CD14-positive monocyte (primary cell): ENCODE measurements at regions not wholly inside any gene's neighbourhood (a gene's known extent, or its start where the extent isn't known, plus 50 kb on each side); places are given as distances from the start of the nearest gene placed in this dataset.

Experiments
- DNase-seq, 3 donors: peaks; one replicate each; pipeline ENCODE4 v3.0.0-alpha.2; 2011 to 2022
- H2AFZ ChIP-seq: 2 replicates; pipeline ENCODE4 v1.6.0; 2012; ENCODE audit warnings: mild to moderate bottlenecking, low read depth, low read length, inconsistent platforms; ENCODE audit not compliant: insufficient read depth, poor library complexity, severe bottlenecking
- H3K27ac ChIP-seq, 2 donors: 1 replicate in 1 of 2; 2 replicates in 1 of 2; pipeline ENCODE4 v1.5.1; 2012 to 2013; ENCODE audit warnings: low read length in 2 of 2, control low read depth in 1 of 2, inconsistent platforms in 1 of 2, low read depth in 1 of 2, mild to moderate bottlenecking in 1 of 2
- H3K27me3 ChIP-seq, 2 donors: one replicate each; pipeline versions ENCODE4 v1.6.0 to v1.6.1; 2011 to 2013; ENCODE audit warnings: low read length in 2 of 2; ENCODE audit not compliant: control insufficient read depth in 2 of 2, insufficient read depth in 2 of 2
- H3K36me3 ChIP-seq, 2 donors: replicated peaks in 1 of 2; 1 replicate in 1 of 2; 2 replicates in 1 of 2; pipeline versions ENCODE4 v1.5.1 to v1.6.1; 2012 to 2013; ENCODE audit warnings: low read length in 2 of 2, control low read depth in 1 of 2, inconsistent platforms in 1 of 2, mild to moderate bottlenecking in 1 of 2; ENCODE audit not compliant: insufficient read depth in 2 of 2, control insufficient read depth in 1 of 2
- H3K4me1 ChIP-seq, 2 donors: 1 replicate in 1 of 2; 2 replicates in 1 of 2; pipeline versions ENCODE4 v1.5.1 to v1.6.1; 2012 to 2013; ENCODE audit warnings: low read length in 2 of 2, control low read depth in 1 of 2, inconsistent platforms in 1 of 2, mild to moderate bottlenecking in 1 of 2, moderate library complexity in 1 of 2; ENCODE audit not compliant: insufficient read depth in 2 of 2, control insufficient read depth in 1 of 2
- H3K4me2 ChIP-seq: replicated peaks from 2 replicates; pipeline ENCODE3; 2012; ENCODE audit warnings: low read length, moderate library complexity, mild to moderate bottlenecking; ENCODE audit not compliant: poor library complexity, severe bottlenecking; ENCODE audit errors: extremely low read depth
- H3K4me3 ChIP-seq, 3 experiments: fragments of 200-600 bp in 1 of 3; sonication (generic) in 1 of 3; replicated peaks in 1 of 3; 1 replicate in 2 of 3; 2 replicates in 1 of 3; pipeline ENCODE4 v1.5.1; 2011 to 2013; ENCODE audit warnings: low read length in 3 of 3, mild to moderate bottlenecking in 3 of 3, control low read depth in 2 of 3, low read depth in 2 of 3, inconsistent platforms in 1 of 3, moderate library complexity in 1 of 3
- H3K79me2 ChIP-seq: 2 replicates; pipeline ENCODE4 v1.6.0; 2012; ENCODE audit warnings: mild to moderate bottlenecking, control low read depth, inconsistent platforms, low read length, moderate library complexity; ENCODE audit not compliant: insufficient read depth
- H3K9ac ChIP-seq: 2 replicates; pipeline ENCODE4 v1.6.0; 2017; ENCODE audit warnings: low read length, mild to moderate bottlenecking; ENCODE audit not compliant: insufficient read depth, poor library complexity, severe bottlenecking
- H3K9me3 ChIP-seq, 2 donors: replicated peaks in 1 of 2; 1 replicate in 1 of 2; 2 replicates in 1 of 2; pipeline versions ENCODE4 v1.5.1 to v1.6.1; 2012 to 2013; ENCODE audit warnings: low read length in 2 of 2, control low read depth in 1 of 2; ENCODE audit not compliant: control insufficient read depth in 1 of 2, insufficient read depth in 1 of 2
- H4K20me1 ChIP-seq: 2 replicates; pipeline ENCODE4 v1.6.0; 2012; ENCODE audit warnings: mild to moderate bottlenecking, low read length, control low read depth, moderate library complexity; ENCODE audit not compliant: insufficient read depth
- H3K27ac Mint-ChIP-seq, 7 donors: one replicate each; pipeline ENCODE4 v1.8.0; 2020; ENCODE audit warnings: mild to moderate bottlenecking in 7 of 7, mixed read lengths in 7 of 7, moderate library complexity in 6 of 7, inconsistent platforms in 2 of 7
- H3K27me3 Mint-ChIP-seq, 3 donors: one replicate each; pipeline ENCODE4 v1.8.0; 2021 to 2022; ENCODE audit warnings: low read depth in 3 of 3, mild to moderate bottlenecking in 3 of 3, mixed read lengths in 3 of 3, moderate library complexity in 3 of 3, inconsistent platforms in 1 of 3
- H3K36me3 Mint-ChIP-seq, 2 donors: one replicate each; pipeline ENCODE4 v1.8.0; 2020; ENCODE audit warnings: mixed read lengths in 2 of 2, inconsistent platforms in 1 of 2, mild to moderate bottlenecking in 1 of 2
- H3K4me1 Mint-ChIP-seq: one replicate; pipeline ENCODE4 v1.8.0; 2020; ENCODE audit warnings: mild to moderate bottlenecking, mixed read lengths
- H3K4me3 Mint-ChIP-seq, 2 donors: one replicate each; pipeline ENCODE4 v1.8.0; 2020; ENCODE audit warnings: mild to moderate bottlenecking in 2 of 2, mixed read lengths in 2 of 2, moderate library complexity in 1 of 2
- H3K9me3 Mint-ChIP-seq, 7 donors: one replicate each; pipeline ENCODE4 v1.8.0; 2020 to 2022; ENCODE audit warnings: mixed read lengths in 7 of 7, mild to moderate bottlenecking in 6 of 7, moderate library complexity in 6 of 7, inconsistent platforms in 2 of 7
- WGBS: methylation state at CpG from one replicate; pipeline ENCODE4 v1.1.5; 2013; ENCODE audit warnings: missing lambda C conversion rate; ENCODE audit not compliant: insufficient coverage; 5-methylcytosine and 5-hydroxymethylcytosine counted together
- intact Hi-C, 2 donors: fragments of 100-400 bp; cut with micrococcal nuclease; formaldehyde crosslinking; loops; one replicate each; pipeline versions ENCODE4 v1.15.0 to v1.15.1; 2023
- TF ChIP-seq, protein P1 (sequence below): fragments of 200-600 bp; IDR thresholded peaks from one replicate; pipeline ENCODE4 v1.8.0; 2022; ENCODE audit warnings: antibody characterized with exemption, mild to moderate bottlenecking

DNA sequence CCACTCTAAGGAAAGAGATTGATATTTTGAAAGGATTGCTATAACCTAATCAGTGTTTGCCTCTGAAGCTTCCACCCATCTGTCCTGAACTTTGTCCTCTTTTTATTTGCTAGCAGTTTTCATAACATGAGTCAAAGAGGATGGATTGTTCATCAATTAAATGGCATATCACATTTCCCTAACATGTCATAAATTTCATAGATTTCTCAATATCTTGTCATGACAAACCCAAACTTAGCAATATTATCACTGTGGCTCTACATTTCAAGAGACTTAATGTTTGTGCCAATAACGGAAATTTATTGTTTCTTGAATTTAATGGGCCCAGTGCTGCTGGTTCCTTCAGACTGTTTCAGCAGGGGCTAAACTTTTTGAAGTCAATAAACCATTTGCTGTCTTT, 330.3 kb downstream of the CAAP1 start:
- Histone ChIP-seq H3K36me3 (no peaks in the 10 kb centered on the region), H3K27ac (no peak overlapping the region), H4K20me1 (no peaks in the 10 kb centered on the region), H3K4me2 (no peak overlapping the region), H2AFZ (no peak overlapping the region), H3K9me3 (no peaks in the 10 kb centered on the region), H3K27me3 (no peaks in the 10 kb centered on the region), H3K4me1 (no peaks in the 10 kb centered on the region), H3K4me3 (no peak overlapping the region), H3K9ac (no peak overlapping the region), H3K79me2 (no peaks in the 10 kb centered on the region)
- peaks cover 0 to 4% (median 1%) of the 10 kb centered on the region in 7 donors for H3K9me3 Mint-ChIP-seq
- H3K36me3 Mint-ChIP-seq = no peaks in the 10 kb centered on the region
- H3K27ac Mint-ChIP-seq = no peak overlapping the region
- no CpG with 5 or more reads among the region's 1 CpG for WGBS
- no peaks in the 10 kb centered on the region for H3K4me1 Mint-ChIP-seq
- peaks cover 0 to 1% (median 0%) of the 10 kb centered on the region in 3 donors for H3K27me3 Mint-ChIP-seq
- intact Hi-C loops = no loop called here
- DNase-seq = no peak
- TF ChIP-seq, protein P1, sequence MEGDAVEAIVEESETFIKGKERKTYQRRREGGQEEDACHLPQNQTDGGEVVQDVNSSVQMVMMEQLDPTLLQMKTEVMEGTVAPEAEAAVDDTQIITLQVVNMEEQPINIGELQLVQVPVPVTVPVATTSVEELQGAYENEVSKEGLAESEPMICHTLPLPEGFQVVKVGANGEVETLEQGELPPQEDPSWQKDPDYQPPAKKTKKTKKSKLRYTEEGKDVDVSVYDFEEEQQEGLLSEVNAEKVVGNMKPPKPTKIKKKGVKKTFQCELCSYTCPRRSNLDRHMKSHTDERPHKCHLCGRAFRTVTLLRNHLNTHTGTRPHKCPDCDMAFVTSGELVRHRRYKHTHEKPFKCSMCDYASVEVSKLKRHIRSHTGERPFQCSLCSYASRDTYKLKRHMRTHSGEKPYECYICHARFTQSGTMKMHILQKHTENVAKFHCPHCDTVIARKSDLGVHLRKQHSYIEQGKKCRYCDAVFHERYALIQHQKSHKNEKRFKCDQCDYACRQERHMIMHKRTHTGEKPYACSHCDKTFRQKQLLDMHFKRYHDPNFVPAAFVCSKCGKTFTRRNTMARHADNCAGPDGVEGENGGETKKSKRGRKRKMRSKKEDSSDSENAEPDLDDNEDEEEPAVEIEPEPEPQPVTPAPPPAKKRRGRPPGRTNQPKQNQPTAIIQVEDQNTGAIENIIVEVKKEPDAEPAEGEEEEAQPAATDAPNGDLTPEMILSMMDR = no peak
- H3K4me3 Mint-ChIP-seq = no peak overlapping the region

DNA sequence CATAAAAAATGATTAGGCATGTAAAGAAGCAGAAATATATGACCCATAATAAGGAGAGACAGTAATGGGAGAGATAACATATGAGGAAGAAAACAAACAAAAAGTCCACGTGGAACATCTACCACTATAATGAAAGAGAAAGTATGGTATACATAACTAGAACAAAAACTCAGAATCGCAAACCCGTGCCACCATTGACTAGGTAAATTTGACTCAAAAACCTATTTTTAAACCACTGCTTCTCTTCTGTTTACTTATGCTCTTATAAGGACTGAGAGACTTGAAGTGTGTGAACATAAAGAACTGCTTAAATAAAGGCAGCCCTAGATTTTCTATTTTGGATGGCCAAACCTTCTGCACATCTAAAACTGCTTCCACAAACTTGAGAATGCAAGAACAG, 330.7 kb downstream of the CAAP1 start:
- Mint-ChIP-seq H3K27me3 (peaks cover 0 to 1% (median 0%) of the 10 kb centered on the region in 3 donors), H3K4me3 (no peak overlapping the region), H3K9me3 (peaks cover 0 to 4% (median 1%) of the 10 kb centered on the region in 7 donors), H3K4me1 (no peaks in the 10 kb centered on the region), H3K36me3 (no peaks in the 10 kb centered on the region), H3K27ac (no peak overlapping the region)
- Histone ChIP-seq H3K27ac (no peak overlapping the region), H3K4me2 (no peak overlapping the region), H3K4me3 (no peak overlapping the region), H3K36me3 (no peaks in the 10 kb centered on the region), H3K79me2 (no peaks in the 10 kb centered on the region), H3K9me3 (no peaks in the 10 kb centered on the region), H3K27me3 (no peaks in the 10 kb centered on the region), H3K9ac (no peak overlapping the region), H2AFZ (no peak overlapping the region), H3K4me1 (no peaks in the 10 kb centered on the region), H4K20me1 (no peaks in the 10 kb centered on the region)
- no peak for DNase-seq
- no CpG with 5 or more reads among the region's 3 CpGs for WGBS
- TF ChIP-seq, protein P1 = no peak
- intact Hi-C loops = no loop called here
